Hepatocyte (in vitro differentiated cells): ENCODE measurements at regions not wholly inside any gene's neighbourhood (a gene's known extent, or its start where the extent isn't known, plus 50 kb on each side); places are given as distances from the start of the nearest gene placed in this dataset.

ENCODE experiments used
- EZH2phosphoT487 ChIP-seq: fragments of 200-600 bp; sonication (generic); IDR thresholded peaks from one replicate; pipeline ENCODE4 v1.6.1; 2018; ENCODE audit warnings: antibody characterized with exemption, mild to moderate bottlenecking, low read depth, moderate library complexity; ENCODE audit not compliant: unreplicated experiment, severe bottlenecking
- TF ChIP-seq, protein P1 (sequence below): fragments of 200-600 bp; sonication (generic); IDR thresholded peaks from 2 replicates; pipeline ENCODE4 v1.5.1; 2016; ENCODE audit warnings: antibody characterized with exemption, mild to moderate bottlenecking; ENCODE audit not compliant: poor library complexity

GRCh38 chr14:65303899-65304222, 108.7 kb upstream of the FUT8 start:
- TF ChIP-seq, protein P1, sequence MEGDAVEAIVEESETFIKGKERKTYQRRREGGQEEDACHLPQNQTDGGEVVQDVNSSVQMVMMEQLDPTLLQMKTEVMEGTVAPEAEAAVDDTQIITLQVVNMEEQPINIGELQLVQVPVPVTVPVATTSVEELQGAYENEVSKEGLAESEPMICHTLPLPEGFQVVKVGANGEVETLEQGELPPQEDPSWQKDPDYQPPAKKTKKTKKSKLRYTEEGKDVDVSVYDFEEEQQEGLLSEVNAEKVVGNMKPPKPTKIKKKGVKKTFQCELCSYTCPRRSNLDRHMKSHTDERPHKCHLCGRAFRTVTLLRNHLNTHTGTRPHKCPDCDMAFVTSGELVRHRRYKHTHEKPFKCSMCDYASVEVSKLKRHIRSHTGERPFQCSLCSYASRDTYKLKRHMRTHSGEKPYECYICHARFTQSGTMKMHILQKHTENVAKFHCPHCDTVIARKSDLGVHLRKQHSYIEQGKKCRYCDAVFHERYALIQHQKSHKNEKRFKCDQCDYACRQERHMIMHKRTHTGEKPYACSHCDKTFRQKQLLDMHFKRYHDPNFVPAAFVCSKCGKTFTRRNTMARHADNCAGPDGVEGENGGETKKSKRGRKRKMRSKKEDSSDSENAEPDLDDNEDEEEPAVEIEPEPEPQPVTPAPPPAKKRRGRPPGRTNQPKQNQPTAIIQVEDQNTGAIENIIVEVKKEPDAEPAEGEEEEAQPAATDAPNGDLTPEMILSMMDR = no peak
- no peak for TF ChIP-seq EZH2phosphoT487
